ENCODE measurements at regions not wholly inside any gene's neighbourhood (a gene's known extent, or its start where the extent isn't known, plus 50 kb on each side); places are given as distances from the start of the nearest gene placed in this dataset.

DNA sequence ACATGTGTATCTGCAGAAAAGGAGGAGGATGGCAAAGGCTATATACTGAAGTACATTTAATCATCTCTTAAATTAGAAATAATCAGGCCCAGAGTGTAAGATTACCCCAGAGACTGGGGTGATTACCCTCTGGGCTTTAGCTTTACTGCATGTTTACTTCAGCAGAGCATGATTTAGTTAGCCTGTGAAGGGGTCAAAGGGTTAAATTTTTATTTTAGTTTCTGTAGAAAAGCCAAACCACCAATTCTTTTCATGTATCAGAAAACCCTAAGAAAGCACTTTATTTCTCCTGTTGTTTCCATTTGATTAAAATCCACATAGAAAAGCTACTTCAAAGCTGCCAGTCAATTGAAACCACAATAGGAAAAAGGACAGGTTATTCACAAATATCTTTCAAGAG is 101.5 kb upstream of the LSM8 start:
- Histone ChIP-seq H2BK12ac (ENCODE audit: low read length in 2 of 2) (no peak overlapping the region), H3K14ac (ENCODE audit: low read length in 2 of 2) (no peak overlapping the region), H3K27ac (ENCODE audit: low read length, poor library complexity, severe bottlenecking) (no peak overlapping the region), H2BK15ac (ENCODE audit: low read depth, poor library complexity, severe bottlenecking) (no peak overlapping the region), H3K23ac (ENCODE audit: low read length in 2 of 2) (no peak overlapping the region), H3K36me3 (ENCODE audit: control insufficient read depth in 1 of 2, insufficient read depth in 2 of 2, low read depth in 1 of 2, low read length in 2 of 2) (no peaks in the 10 kb centered on the region), H3K4me3 (ENCODE audit: insufficient read depth in 1 of 2, low read depth in 1 of 2, low read length in 2 of 2) (no peak overlapping the region), H2BK120ac (ENCODE audit: low read depth, low read length) (no peak overlapping the region), H3K9me3 (ENCODE audit: control insufficient read depth, low read length) (no peaks in the 10 kb centered on the region), H4K91ac (ENCODE audit: low read length) (no peak overlapping the region), H2AFZ (ENCODE audit: low read depth, low read length) (no peak overlapping the region), H4K8ac (ENCODE audit: low read length) (no peak overlapping the region), H2AK5ac (ENCODE audit: low read length, severe bottlenecking) (no peak overlapping the region), H3K4me1 (ENCODE audit: control insufficient read depth, insufficient read depth, low read depth, low read length) (no peaks in the 10 kb centered on the region), H2BK5ac (ENCODE audit: low read depth, low read length, poor library complexity, severe bottlenecking) (no peak overlapping the region), H3K9ac (ENCODE audit: low read length) (no peak overlapping the region), H3K27me3 (ENCODE audit: control insufficient read depth in 1 of 2, insufficient read depth in 1 of 2, low read length in 2 of 2) (no peaks in the 10 kb centered on the region), H3K18ac (ENCODE audit: low read depth in 1 of 2, low read length in 2 of 2) (no peak overlapping the region), H3K4me2 (ENCODE audit: low read length, poor library complexity, severe bottlenecking) (no peak overlapping the region), H3K4ac (ENCODE audit: low read depth in 1 of 2, low read length in 2 of 2) (no peak overlapping the region), H3K79me1 (replicated peaks; ENCODE audit: low read length, poor library complexity, severe bottlenecking) (no peaks in the 10 kb centered on the region)
- no peak for DNase-seq

DNA sequence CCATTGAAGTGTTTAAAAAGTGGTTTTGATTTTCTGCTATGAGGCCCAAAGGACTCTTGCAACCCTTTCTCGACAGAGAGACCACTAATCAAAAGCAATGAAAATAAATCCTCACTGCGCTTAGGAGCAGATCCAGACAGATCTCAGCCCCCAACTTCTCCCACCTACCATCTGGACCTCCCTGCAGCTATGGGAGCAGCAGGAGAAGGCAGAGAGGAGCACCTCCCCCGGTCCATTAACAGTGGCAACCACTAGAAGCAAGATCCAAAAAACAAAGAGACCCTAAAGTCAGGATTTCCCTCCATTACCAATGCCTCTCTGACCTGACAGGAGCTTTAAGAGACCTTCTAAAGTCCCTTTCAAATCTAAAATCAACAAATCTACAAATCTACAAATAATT is 99.0 kb upstream of the LSM8 start:
- no peaks in the 10 kb centered on the region for H3K4me1 ChIP-seq (ENCODE audit: control insufficient read depth, insufficient read depth, low read depth, low read length)
- H3K27ac ChIP-seq (ENCODE audit: low read length, poor library complexity, severe bottlenecking): no peak overlapping the region
- H3K4ac ChIP-seq (ENCODE audit: low read depth in 1 of 2, low read length in 2 of 2): no peak overlapping the region
- H3K4me3 ChIP-seq (ENCODE audit: insufficient read depth in 1 of 2, low read depth in 1 of 2, low read length in 2 of 2): no peak overlapping the region
- H2BK15ac ChIP-seq (ENCODE audit: low read depth, poor library complexity, severe bottlenecking): no peak overlapping the region
- H3K79me1 ChIP-seq (replicated peaks; ENCODE audit: low read length, poor library complexity, severe bottlenecking): no peaks in the 10 kb centered on the region
- no peak overlapping the region for H3K4me2 ChIP-seq (ENCODE audit: low read length, poor library complexity, severe bottlenecking)
- no peak overlapping the region for H3K9ac ChIP-seq (ENCODE audit: low read length)
- H3K9me3 ChIP-seq (ENCODE audit: control insufficient read depth, low read length): no peaks in the 10 kb centered on the region
- no peak overlapping the region for H4K8ac ChIP-seq (ENCODE audit: low read length)
- no peak overlapping the region for H2BK5ac ChIP-seq (ENCODE audit: low read depth, low read length, poor library complexity, severe bottlenecking)
- no peak overlapping the region for H2AFZ ChIP-seq (ENCODE audit: low read depth, low read length)
- H4K91ac ChIP-seq (ENCODE audit: low read length): no peak overlapping the region
- H2BK12ac ChIP-seq (ENCODE audit: low read length in 2 of 2): no peak overlapping the region
- no peak overlapping the region for H2BK120ac ChIP-seq (ENCODE audit: low read depth, low read length)
- H3K18ac ChIP-seq (ENCODE audit: low read depth in 1 of 2, low read length in 2 of 2): no peak overlapping the region
- WGBS: 68% methylated on average over 3 of the region's 3 CpGs
- H3K23ac ChIP-seq (ENCODE audit: low read length in 2 of 2): no peak overlapping the region
- H3K36me3 ChIP-seq (ENCODE audit: control insufficient read depth in 1 of 2, insufficient read depth in 2 of 2, low read depth in 1 of 2, low read length in 2 of 2): no peaks in the 10 kb centered on the region
- H3K27me3 ChIP-seq (ENCODE audit: control insufficient read depth in 1 of 2, insufficient read depth in 1 of 2, low read length in 2 of 2): no peaks in the 10 kb centered on the region
- H2AK5ac ChIP-seq (ENCODE audit: low read length, severe bottlenecking): no peak overlapping the region
- H3K14ac ChIP-seq (ENCODE audit: low read length in 2 of 2): no peak overlapping the region
- no peak for DNase-seq

DNA sequence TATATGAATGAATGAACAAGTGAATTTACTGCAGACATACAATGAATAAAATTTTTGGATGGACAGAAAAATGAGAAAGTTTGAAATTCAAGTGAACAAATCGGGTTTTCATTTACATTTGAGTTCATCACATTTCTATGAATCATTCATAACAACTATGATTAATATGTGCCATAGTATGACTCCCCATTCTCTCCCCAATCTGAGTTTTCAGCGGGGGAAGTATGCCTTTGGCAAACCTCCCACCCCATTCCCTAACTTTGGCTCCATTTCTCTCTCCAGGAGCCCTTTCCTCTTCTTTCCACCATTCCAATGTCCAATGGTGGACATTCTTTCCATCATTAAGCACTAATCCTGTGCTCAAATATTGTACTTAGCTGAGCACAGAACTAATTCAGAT is 96.8 kb upstream of the LSM8 start:
- no peak overlapping the region for H2AFZ ChIP-seq (ENCODE audit: low read depth, low read length)
- no peak overlapping the region for H3K4me2 ChIP-seq (ENCODE audit: low read length, poor library complexity, severe bottlenecking)
- no peak overlapping the region for H3K9ac ChIP-seq (ENCODE audit: low read length)
- no peak overlapping the region for H3K4ac ChIP-seq (ENCODE audit: low read depth in 1 of 2, low read length in 2 of 2)
- H4K91ac ChIP-seq (ENCODE audit: low read length): no peak overlapping the region
- WGBS: 78% methylated on average over 2 of the region's 2 CpGs
- H2BK5ac ChIP-seq (ENCODE audit: low read depth, low read length, poor library complexity, severe bottlenecking): no peak overlapping the region
- no peak overlapping the region for H3K23ac ChIP-seq (ENCODE audit: low read length in 2 of 2)
- H3K27ac ChIP-seq (ENCODE audit: low read length, poor library complexity, severe bottlenecking): no peak overlapping the region
- no peaks in the 10 kb centered on the region for H3K79me1 ChIP-seq (replicated peaks; ENCODE audit: low read length, poor library complexity, severe bottlenecking)
- no peaks in the 10 kb centered on the region for H3K27me3 ChIP-seq (ENCODE audit: control insufficient read depth in 1 of 2, insufficient read depth in 1 of 2, low read length in 2 of 2)
- no peaks in the 10 kb centered on the region for H3K36me3 ChIP-seq (ENCODE audit: control insufficient read depth in 1 of 2, insufficient read depth in 2 of 2, low read depth in 1 of 2, low read length in 2 of 2)
- H3K9me3 ChIP-seq (ENCODE audit: control insufficient read depth, low read length): no peaks in the 10 kb centered on the region
- no peaks in the 10 kb centered on the region for H3K4me1 ChIP-seq (ENCODE audit: control insufficient read depth, insufficient read depth, low read depth, low read length)
- DNase-seq: no peak
- H2BK12ac ChIP-seq (ENCODE audit: low read length in 2 of 2): no peak overlapping the region
- H2AK5ac ChIP-seq (ENCODE audit: low read length, severe bottlenecking): no peak overlapping the region
- H3K14ac ChIP-seq (ENCODE audit: low read length in 2 of 2): no peak overlapping the region
- no peak overlapping the region for H2BK15ac ChIP-seq (ENCODE audit: low read depth, poor library complexity, severe bottlenecking)
- H3K4me3 ChIP-seq (ENCODE audit: insufficient read depth in 1 of 2, low read depth in 1 of 2, low read length in 2 of 2): no peak overlapping the region
- no peak overlapping the region for H4K8ac ChIP-seq (ENCODE audit: low read length)
- H2BK120ac ChIP-seq (ENCODE audit: low read depth, low read length): no peak overlapping the region
- no peak overlapping the region for H3K18ac ChIP-seq (ENCODE audit: low read depth in 1 of 2, low read length in 2 of 2)

DNA sequence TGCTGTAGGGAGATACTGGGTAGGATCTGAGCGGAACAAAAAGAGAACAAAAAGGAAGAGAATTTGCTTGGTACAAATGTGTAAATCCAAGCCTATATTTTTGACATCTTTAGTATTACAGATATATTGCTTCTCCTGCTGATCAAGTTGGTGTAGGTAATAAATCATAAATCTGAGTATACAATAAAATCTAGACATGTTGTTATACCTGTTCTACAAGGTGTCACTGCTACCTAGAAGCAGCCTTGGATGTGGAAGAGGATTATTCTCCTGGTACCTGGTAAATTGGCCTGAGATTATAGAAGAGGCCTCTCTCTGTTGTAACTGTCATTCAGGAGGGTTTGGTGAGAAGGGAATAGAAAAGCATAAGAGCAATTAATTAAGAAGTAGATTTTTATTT is 89.9 kb upstream of the LSM8 start:
- no peak for DNase-seq
- Histone ChIP-seq H3K4me2 (ENCODE audit: low read length, poor library complexity, severe bottlenecking) (no peak overlapping the region), H3K4me3 (ENCODE audit: insufficient read depth in 1 of 2, low read depth in 1 of 2, low read length in 2 of 2) (no peak overlapping the region), H4K8ac (ENCODE audit: low read length) (no peak overlapping the region), H2BK5ac (ENCODE audit: low read depth, low read length, poor library complexity, severe bottlenecking) (no peak overlapping the region), H2BK12ac (ENCODE audit: low read length in 2 of 2) (no peak overlapping the region), H3K4ac (ENCODE audit: low read depth in 1 of 2, low read length in 2 of 2) (no peak overlapping the region), H3K14ac (ENCODE audit: low read length in 2 of 2) (no peak overlapping the region), H3K9me3 (ENCODE audit: control insufficient read depth, low read length) (no peaks in the 10 kb centered on the region), H2AFZ (ENCODE audit: low read depth, low read length) (no peak overlapping the region), H2BK120ac (ENCODE audit: low read depth, low read length) (no peak overlapping the region), H3K79me1 (replicated peaks; ENCODE audit: low read length, poor library complexity, severe bottlenecking) (no peaks in the 10 kb centered on the region), H3K36me3 (ENCODE audit: control insufficient read depth in 1 of 2, insufficient read depth in 2 of 2, low read depth in 1 of 2, low read length in 2 of 2) (no peaks in the 10 kb centered on the region), H3K18ac (ENCODE audit: low read depth in 1 of 2, low read length in 2 of 2) (no peak overlapping the region), H3K4me1 (ENCODE audit: control insufficient read depth, insufficient read depth, low read depth, low read length) (no peaks in the 10 kb centered on the region), H3K27ac (ENCODE audit: low read length, poor library complexity, severe bottlenecking) (no peak overlapping the region), H4K91ac (ENCODE audit: low read length) (no peak overlapping the region), H3K23ac (ENCODE audit: low read length in 2 of 2) (no peak overlapping the region), H3K27me3 (ENCODE audit: control insufficient read depth in 1 of 2, insufficient read depth in 1 of 2, low read length in 2 of 2) (no peaks in the 10 kb centered on the region), H2AK5ac (ENCODE audit: low read length, severe bottlenecking) (no peak overlapping the region), H2BK15ac (ENCODE audit: low read depth, poor library complexity, severe bottlenecking) (no peak overlapping the region), H3K9ac (ENCODE audit: low read length) (no peak overlapping the region)
- WGBS: no CpG with 5 or more reads among the region's 1 CpG

Data from mesenchymal stem cell (in vitro differentiated cells and primary cell).